ENCODE measurements at regions not wholly inside any gene's neighbourhood (a gene's known extent, or its start where the extent isn't known, plus 50 kb on each side); places are given as distances from the start of the nearest gene placed in this dataset.
A peak's percentile ranks its signal among the peaks of the same experiment; 100 is the strongest.

DNA sequence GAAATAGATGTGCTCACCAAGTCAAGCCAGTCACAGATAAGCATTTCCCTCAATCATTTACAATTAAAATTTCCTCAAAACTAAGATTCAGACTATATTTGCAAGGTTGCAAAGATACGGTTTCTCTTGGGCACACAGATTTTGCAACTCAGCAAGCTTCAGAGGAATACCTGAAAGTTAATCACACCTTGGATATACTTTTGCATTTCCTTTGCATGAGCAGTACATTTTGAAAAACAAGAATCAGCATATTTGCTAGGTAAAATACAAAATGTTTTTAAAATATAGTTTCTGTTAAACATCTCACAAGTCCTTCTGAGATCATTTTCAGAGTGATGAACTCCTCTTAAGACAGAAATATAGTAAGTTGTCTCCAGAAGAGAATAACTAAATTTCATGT, 336.9 kb downstream of the DUSP6 start:
- H3K27ac ChIP-seq, result no peak overlapping the region
- ChIA-PET POLR2A (ENCODE audit: low non-redundant PET) (no interaction called here), CTCF (no interaction called here)
- TF ChIP-seq CTCF (conservative IDR thresholded peaks at IDR 0.05; ENCODE audit: low read depth), result no peak
- no peak for DNase-seq (ENCODE audit: low spot score)

- CTCF ChIA-PET, result no interaction called here
- no peak for DNase-seq (ENCODE audit: low spot score)
- no peak overlapping the region for H3K27ac ChIP-seq
- TF ChIP-seq CTCF (conservative IDR thresholded peaks at IDR 0.05; ENCODE audit: low read depth), result no peak
- POLR2A ChIA-PET (ENCODE audit: low non-redundant PET), result no interaction called here
Observed at GRCh38 chr12:88998421-88998820, 353.9 kb downstream of the DUSP6 start.

- no peak for DNase-seq (ENCODE audit: low spot score)
- ChIA-PET CTCF (no interaction called here), POLR2A (ENCODE audit: low non-redundant PET) (no interaction called here)
- H3K27ac ChIP-seq, result no peak overlapping the region
- no peak for TF ChIP-seq CTCF (conservative IDR thresholded peaks at IDR 0.05; ENCODE audit: low read depth)
Observed at GRCh38 chr12:88996200-88996788, 356.0 kb downstream of the DUSP6 start.

DNA sequence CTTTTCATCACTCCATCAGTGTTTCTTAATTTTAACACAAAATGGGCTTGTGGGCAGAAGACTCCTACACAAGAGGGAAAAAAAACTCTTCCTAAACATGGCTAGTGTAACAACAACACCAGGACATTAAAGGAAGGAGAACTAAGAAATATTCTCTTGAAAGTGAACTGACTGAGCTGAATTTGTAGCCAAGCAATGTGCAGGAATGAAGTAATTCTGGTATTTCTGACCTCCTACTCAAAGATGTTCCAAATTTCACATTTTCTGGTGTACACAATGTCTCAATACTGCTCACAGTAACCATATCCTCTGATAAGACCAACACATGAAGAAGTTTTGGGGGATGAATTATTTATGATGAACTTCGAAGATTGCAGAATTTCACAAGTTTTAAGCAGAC, 357.3 kb downstream of the DUSP6 start:
- no peak overlapping the region for H3K27ac ChIP-seq
- CTCF ChIA-PET, result interaction anchor here (0.6 to 2.3 kb wide), 3 partner anchors 49 to 894 kb away, joined by 3 to 16 read pairs (median 3); partner anchors contain the start of gene KITLG
- no peak for DNase-seq (ENCODE audit: low spot score)
- POLR2A ChIA-PET (ENCODE audit: low non-redundant PET), result no interaction called here
- no peak for TF ChIP-seq CTCF (conservative IDR thresholded peaks at IDR 0.05; ENCODE audit: low read depth)

- CTCF ChIA-PET, result interaction anchor here (0.6 to 2.3 kb wide), 9 partner anchors 7 to 893 kb away, joined by 3 to 16 read pairs (median 4); partner anchors contain the start of gene KITLG
- no peak overlapping the region for H3K27ac ChIP-seq
- TF ChIP-seq CTCF (conservative IDR thresholded peaks at IDR 0.05; ENCODE audit: low read depth), result no peak
- POLR2A ChIA-PET (ENCODE audit: low non-redundant PET), result no interaction called here
- no peak for DNase-seq (ENCODE audit: low spot score)
Observed at GRCh38 chr12:88994537-88994936, 357.8 kb downstream of the DUSP6 start.

DNA sequence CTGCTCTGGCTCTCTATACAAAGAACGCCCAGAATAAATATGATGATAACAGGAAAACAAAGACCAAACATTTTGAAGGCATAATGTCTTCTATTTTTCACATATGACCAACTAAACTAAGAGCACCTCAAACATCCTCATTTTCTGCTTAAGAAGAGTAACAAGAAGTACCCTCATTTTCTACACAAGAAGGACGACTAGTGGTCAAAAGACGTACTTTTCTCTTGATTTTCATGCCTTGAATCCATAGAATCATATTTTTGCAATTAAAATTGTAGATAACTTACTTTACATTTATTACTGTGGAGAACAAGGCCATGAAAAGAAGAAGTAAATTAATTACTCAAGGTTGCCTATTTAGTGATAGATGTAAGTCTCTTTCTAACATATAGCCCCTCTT, 358.6 kb downstream of the DUSP6 start:
- peak; percentile 51 for TF ChIP-seq CTCF (conservative IDR thresholded peaks at IDR 0.05; ENCODE audit: low read depth)
- no peak overlapping the region for H3K27ac ChIP-seq
- peak; percentile 30 for DNase-seq (ENCODE audit: low spot score)
- ChIA-PET POLR2A (ENCODE audit: low non-redundant PET) (no interaction called here), CTCF (interaction anchor here (0.6 to 2.3 kb wide), 12 partner anchors 8 to 882 kb away, joined by 3 to 16 read pairs (median 4); partner anchors contain the start of gene KITLG)
